ENCODE measurements at regions not wholly inside any gene's neighbourhood (a gene's known extent, or its start where the extent isn't known, plus 50 kb on each side); places are given as distances from the start of the nearest gene placed in this dataset.

DNA sequence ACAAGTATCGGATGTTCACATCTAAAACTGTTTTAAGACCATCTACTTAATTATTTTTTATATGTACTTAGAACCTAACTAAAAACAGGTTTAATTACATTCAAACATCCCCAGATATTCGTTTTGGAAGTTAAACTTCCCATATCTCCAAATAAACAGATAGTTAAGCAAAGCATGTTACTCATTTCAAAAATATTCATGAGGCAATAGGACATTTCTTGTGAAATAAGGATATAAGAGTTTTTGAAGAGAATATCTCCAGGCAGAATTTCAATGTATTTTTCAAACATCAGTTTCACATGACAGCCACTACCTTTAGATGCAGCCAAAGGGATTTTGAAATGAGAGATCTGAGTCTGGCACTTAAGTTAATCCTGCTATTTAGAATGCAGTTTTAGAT is 697.5 kb downstream of the SLITRK1 start:
- no peak for DNase-seq (ENCODE audit: insufficient read length, low spot score, missing footprints)
- no peaks in the 10 kb centered on the region for H3K9me3 ChIP-seq (ENCODE audit: low read depth, low read length)
- H4K20me1 ChIP-seq (ENCODE audit: insufficient read depth, low read length), result no peaks in the 10 kb centered on the region
- H3K79me2 ChIP-seq (ENCODE audit: insufficient read depth, low read length), result no peaks in the 10 kb centered on the region
- no peaks in the 10 kb centered on the region for H3K36me3 ChIP-seq (ENCODE audit: insufficient read depth, low read length)
- H3K4me1 ChIP-seq (ENCODE audit: insufficient read depth, low read length), result no peaks in the 10 kb centered on the region
- no peak overlapping the region for H3K4me2 ChIP-seq (ENCODE audit: insufficient read depth, low read length)
- no peak overlapping the region for H3K4me3 ChIP-seq (ENCODE audit: insufficient read depth, low read length)
- no peak overlapping the region for H2AFZ ChIP-seq (ENCODE audit: low read length)
- no peaks in the 10 kb centered on the region for H3K27me3 ChIP-seq (ENCODE audit: insufficient read depth, low read length)
- H3K27ac ChIP-seq (ENCODE audit: low read depth, low read length), result no peak overlapping the region
- TF ChIP-seq, protein P1, sequence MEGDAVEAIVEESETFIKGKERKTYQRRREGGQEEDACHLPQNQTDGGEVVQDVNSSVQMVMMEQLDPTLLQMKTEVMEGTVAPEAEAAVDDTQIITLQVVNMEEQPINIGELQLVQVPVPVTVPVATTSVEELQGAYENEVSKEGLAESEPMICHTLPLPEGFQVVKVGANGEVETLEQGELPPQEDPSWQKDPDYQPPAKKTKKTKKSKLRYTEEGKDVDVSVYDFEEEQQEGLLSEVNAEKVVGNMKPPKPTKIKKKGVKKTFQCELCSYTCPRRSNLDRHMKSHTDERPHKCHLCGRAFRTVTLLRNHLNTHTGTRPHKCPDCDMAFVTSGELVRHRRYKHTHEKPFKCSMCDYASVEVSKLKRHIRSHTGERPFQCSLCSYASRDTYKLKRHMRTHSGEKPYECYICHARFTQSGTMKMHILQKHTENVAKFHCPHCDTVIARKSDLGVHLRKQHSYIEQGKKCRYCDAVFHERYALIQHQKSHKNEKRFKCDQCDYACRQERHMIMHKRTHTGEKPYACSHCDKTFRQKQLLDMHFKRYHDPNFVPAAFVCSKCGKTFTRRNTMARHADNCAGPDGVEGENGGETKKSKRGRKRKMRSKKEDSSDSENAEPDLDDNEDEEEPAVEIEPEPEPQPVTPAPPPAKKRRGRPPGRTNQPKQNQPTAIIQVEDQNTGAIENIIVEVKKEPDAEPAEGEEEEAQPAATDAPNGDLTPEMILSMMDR (IDR thresholded peaks at IDR 0.05; ENCODE audit: extremely low read depth, low read depth, low read length), result no peak

DNA sequence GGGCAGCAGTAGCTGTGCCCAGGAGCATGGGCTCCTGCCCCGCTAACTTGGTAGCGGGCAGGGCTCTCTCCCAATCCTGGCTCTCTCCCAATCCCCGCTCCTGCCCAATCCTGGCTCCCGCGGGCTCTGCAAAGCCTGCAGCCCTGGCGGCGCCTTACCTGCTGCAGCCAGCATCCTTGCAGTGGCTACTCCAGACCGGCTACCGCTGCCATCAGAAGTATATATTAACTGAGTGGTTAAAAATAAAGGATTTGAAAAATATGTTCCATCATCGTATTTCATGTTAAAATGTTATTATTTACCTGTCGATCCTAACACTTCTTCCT is 698.2 kb downstream of the SLITRK1 start:
- no peak for DNase-seq (ENCODE audit: insufficient read length, low spot score, missing footprints)
- no peaks in the 10 kb centered on the region for H3K36me3 ChIP-seq (ENCODE audit: insufficient read depth, low read length)
- no peak overlapping the region for H3K4me3 ChIP-seq (ENCODE audit: insufficient read depth, low read length)
- TF ChIP-seq, protein P1 (IDR thresholded peaks at IDR 0.05; ENCODE audit: extremely low read depth, low read depth, low read length), result no peak
- H2AFZ ChIP-seq (ENCODE audit: low read length), result no peak overlapping the region
- no peak overlapping the region for H3K27ac ChIP-seq (ENCODE audit: low read depth, low read length)
- H3K27me3 ChIP-seq (ENCODE audit: insufficient read depth, low read length), result no peaks in the 10 kb centered on the region
- no peaks in the 10 kb centered on the region for H3K9me3 ChIP-seq (ENCODE audit: low read depth, low read length)
- H3K79me2 ChIP-seq (ENCODE audit: insufficient read depth, low read length), result no peaks in the 10 kb centered on the region
- H3K4me1 ChIP-seq (ENCODE audit: insufficient read depth, low read length), result no peaks in the 10 kb centered on the region
- no peaks in the 10 kb centered on the region for H4K20me1 ChIP-seq (ENCODE audit: insufficient read depth, low read length)
- H3K4me2 ChIP-seq (ENCODE audit: insufficient read depth, low read length), result no peak overlapping the region

DNA sequence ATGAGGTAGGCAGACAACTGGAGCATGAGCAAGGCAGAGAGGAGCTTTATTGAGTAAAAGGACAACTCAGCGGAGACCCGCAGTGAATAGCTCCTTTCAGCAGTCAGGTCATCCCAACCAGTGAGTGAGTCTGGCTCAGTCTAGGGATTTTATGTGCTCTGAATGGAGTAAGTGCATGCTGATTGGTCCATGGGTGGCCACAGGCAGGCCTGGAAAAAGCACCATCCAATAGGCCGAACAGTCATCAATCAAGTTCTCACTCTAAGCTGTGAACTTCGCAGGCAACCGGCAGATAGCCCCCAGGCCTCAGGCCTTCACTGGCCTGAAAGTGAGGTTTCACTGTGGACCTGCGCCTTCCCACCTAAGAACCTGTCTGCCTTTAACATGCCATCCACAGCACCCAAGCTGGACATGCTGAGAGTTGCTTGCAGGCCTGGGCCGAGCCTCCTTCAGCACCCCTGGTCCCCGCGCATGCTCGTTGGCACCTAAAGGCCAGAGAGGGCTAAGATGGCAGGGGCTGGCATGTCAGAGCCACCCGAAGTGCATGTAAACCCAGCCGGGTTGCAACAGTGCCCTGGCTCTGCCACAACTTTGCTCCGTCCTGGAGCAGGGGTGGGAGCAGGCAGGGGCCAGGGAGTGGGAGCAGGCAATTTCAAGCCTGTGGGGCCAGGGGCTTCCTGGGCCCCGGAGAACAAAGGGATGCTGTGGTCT is 698.7 kb downstream of the SLITRK1 start:
- Histone ChIP-seq H3K36me3 (ENCODE audit: insufficient read depth, low read length) (no peaks in the 10 kb centered on the region), H3K79me2 (ENCODE audit: insufficient read depth, low read length) (no peaks in the 10 kb centered on the region), H3K27me3 (ENCODE audit: insufficient read depth, low read length) (no peaks in the 10 kb centered on the region), H3K9me3 (ENCODE audit: low read depth, low read length) (no peaks in the 10 kb centered on the region), H2AFZ (ENCODE audit: low read length) (no peak overlapping the region), H3K4me3 (ENCODE audit: insufficient read depth, low read length) (no peak overlapping the region), H3K27ac (ENCODE audit: low read depth, low read length) (no peak overlapping the region), H3K4me1 (ENCODE audit: insufficient read depth, low read length) (no peaks in the 10 kb centered on the region), H3K4me2 (ENCODE audit: insufficient read depth, low read length) (no peak overlapping the region), H4K20me1 (ENCODE audit: insufficient read depth, low read length) (no peaks in the 10 kb centered on the region)
- TF ChIP-seq, protein P1 (IDR thresholded peaks at IDR 0.05; ENCODE audit: extremely low read depth, low read depth, low read length), result no peak
- DNase-seq (ENCODE audit: insufficient read length, low spot score, missing footprints), result no peak

DNA sequence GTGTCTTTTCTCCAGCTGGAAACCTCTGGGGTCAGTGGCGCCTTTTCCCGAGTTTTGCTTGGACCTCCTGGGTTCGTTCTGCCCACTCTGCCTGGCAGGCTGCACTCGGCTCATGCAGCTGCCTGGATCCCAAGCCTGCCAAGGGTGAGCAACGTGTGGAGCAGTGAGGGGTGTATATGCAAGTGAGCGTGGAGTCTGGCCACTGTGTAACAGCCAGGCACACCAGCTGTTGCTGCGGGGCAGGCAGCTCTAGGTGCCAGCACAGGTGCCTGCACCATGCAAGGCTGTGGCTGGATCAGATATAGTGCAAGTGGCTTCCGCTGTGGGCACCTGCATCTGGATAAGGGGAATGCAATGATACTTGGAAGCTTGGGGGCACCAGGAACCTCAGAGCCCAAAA is 699.4 kb downstream of the SLITRK1 start:
- no peak for DNase-seq (ENCODE audit: insufficient read length, low spot score, missing footprints)
- Histone ChIP-seq H3K9me3 (ENCODE audit: low read depth, low read length) (no peaks in the 10 kb centered on the region), H3K4me3 (ENCODE audit: insufficient read depth, low read length) (no peak overlapping the region), H2AFZ (ENCODE audit: low read length) (no peak overlapping the region), H3K27me3 (ENCODE audit: insufficient read depth, low read length) (no peaks in the 10 kb centered on the region), H4K20me1 (ENCODE audit: insufficient read depth, low read length) (no peaks in the 10 kb centered on the region), H3K36me3 (ENCODE audit: insufficient read depth, low read length) (no peaks in the 10 kb centered on the region), H3K27ac (ENCODE audit: low read depth, low read length) (no peak overlapping the region), H3K4me1 (ENCODE audit: insufficient read depth, low read length) (no peaks in the 10 kb centered on the region), H3K4me2 (ENCODE audit: insufficient read depth, low read length) (no peak overlapping the region), H3K79me2 (ENCODE audit: insufficient read depth, low read length) (no peaks in the 10 kb centered on the region)
- TF ChIP-seq, protein P1 (IDR thresholded peaks at IDR 0.05; ENCODE audit: extremely low read depth, low read depth, low read length), result no peak

Data from osteoblast (primary cell).